Ishikawa (cell line): ENCODE measurements at regions not wholly inside any gene's neighbourhood (a gene's known extent, or its start where the extent isn't known, plus 50 kb on each side); places are given as distances from the start of the nearest gene placed in this dataset.

ENCODE experiments used
- CEBPB ChIP-seq: IDR thresholded peaks from 2 replicates; pipeline ENCODE4 v1.6.1; 2012
- CREB1 ChIP-seq: IDR thresholded peaks from 2 replicates; pipeline ENCODE4 v1.6.1; 2012; ENCODE audit warnings: low read depth
- EGR1 ChIP-seq: IDR thresholded peaks from 2 replicates; pipeline ENCODE4 v1.6.1; 2012
- EP300 ChIP-seq: IDR thresholded peaks from 2 replicates; pipeline ENCODE4 v1.6.1; 2012; ENCODE audit warnings: borderline replicate concordance
- FOXM1 ChIP-seq: IDR thresholded peaks from 2 replicates; pipeline ENCODE4 v1.6.1; 2012; ENCODE audit warnings: low read depth, borderline replicate concordance
- NFIC ChIP-seq: IDR thresholded peaks from 2 replicates; pipeline ENCODE4 v1.6.1; 2012
- RAD21 ChIP-seq: IDR thresholded peaks from 2 replicates; pipeline ENCODE4 v1.6.1; 2012; ENCODE audit warnings: low read depth
- REST ChIP-seq: IDR thresholded peaks from 2 replicates; pipeline ENCODE4 v1.6.1; 2012; ENCODE audit warnings: low read depth, mild to moderate bottlenecking
- TAF1 ChIP-seq: IDR thresholded peaks from 2 replicates; pipeline ENCODE4 v1.6.1; 2012; ENCODE audit warnings: low read depth, mild to moderate bottlenecking
- TCF12 ChIP-seq: IDR thresholded peaks from 2 replicates; pipeline ENCODE4 v1.6.1; 2012; ENCODE audit warnings: low read depth
- TEAD4 ChIP-seq: IDR thresholded peaks from 2 replicates; pipeline ENCODE4 v1.6.1; 2012
- USF1 ChIP-seq: IDR thresholded peaks from 2 replicates; pipeline ENCODE4 v1.6.1; 2012
- YY1 ChIP-seq: IDR thresholded peaks from 2 replicates; pipeline ENCODE4 v1.6.1; 2012; ENCODE audit warnings: low read depth
- ZBTB7A ChIP-seq: IDR thresholded peaks from 2 replicates; pipeline ENCODE4 v1.6.1; 2012; ENCODE audit warnings: low read depth
- TF ChIP-seq, protein P1 (sequence below): IDR thresholded peaks from 2 replicates; pipeline ENCODE4 v1.6.1; 2012

DNA sequence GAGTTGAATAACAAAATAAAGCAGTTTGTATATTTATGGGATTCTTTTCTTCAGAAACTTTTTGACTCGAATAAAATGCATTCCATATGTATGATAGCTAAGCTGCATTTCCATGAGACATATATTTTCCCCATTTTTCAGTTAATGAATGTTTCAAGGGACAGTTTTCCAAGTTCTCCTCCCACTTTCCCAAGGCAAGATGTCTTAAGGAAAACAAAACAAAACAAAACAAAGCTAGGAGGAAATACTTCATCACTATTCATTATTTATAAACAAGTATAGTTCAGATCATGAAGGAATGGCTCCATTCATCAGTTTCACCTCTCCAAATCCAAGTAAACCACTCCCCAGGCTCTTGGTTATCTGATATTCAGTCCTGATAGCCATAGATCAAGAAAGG is 261.0 kb downstream of the WDR11 start:
- TF ChIP-seq USF1: no peak
- no peak for TF ChIP-seq EGR1
- no peak for TF ChIP-seq RAD21
- no peak for TF ChIP-seq TAF1
- TF ChIP-seq REST: no peak
- TF ChIP-seq YY1: no peak
- no peak for TF ChIP-seq EP300
- no peak for TF ChIP-seq NFIC
- TF ChIP-seq FOXM1: no peak
- TF ChIP-seq, protein P1, sequence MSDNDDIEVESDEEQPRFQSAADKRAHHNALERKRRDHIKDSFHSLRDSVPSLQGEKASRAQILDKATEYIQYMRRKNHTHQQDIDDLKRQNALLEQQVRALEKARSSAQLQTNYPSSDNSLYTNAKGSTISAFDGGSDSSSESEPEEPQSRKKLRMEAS: no peak
- TF ChIP-seq CEBPB: no peak
- no peak for TF ChIP-seq TEAD4
- TF ChIP-seq TCF12: no peak
- no peak for TF ChIP-seq ZBTB7A
- TF ChIP-seq CREB1: no peak

GRCh38 chr10:121112579-121113384 is 261.6 kb downstream of the WDR11 start:
- TF ChIP-seq FOXM1 (peak; percentile 73), NFIC (peak; percentile 93), TEAD4 (peak; percentile 89), TAF1 (no peak), TCF12 (peak; percentile 97), ZBTB7A (0 out of 2 replicates have a peak, but pooled peaks have one; percentile 64), CREB1 (no peak), EGR1 (peak; percentile 72; the same call in 1 of the 2 replicates), YY1 (no peak), EP300 (peak; percentile 92), REST (no peak), USF1 (peak; percentile 52), RAD21 (no peak; the same call in 1 of the 2 replicates), CEBPB (peak; percentile 28; the same call in 1 of the 2 replicates)
- TF ChIP-seq, protein P1: peak; percentile 93

DNA sequence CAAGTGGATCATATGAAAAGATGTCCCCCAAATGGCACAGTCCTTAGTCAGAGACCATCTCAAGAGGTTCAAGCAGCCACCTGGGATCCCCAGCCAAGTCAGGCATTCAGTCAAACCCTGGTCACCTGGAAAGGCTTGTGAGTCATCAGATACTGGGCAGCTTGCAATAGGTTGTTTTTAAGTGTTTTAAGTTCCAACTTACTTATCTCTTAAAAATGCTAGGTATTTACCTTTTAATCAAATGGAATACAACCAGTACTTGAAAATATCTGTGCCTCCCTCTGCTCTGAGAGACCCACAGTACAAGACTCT is 262.2 kb downstream of the WDR11 start:
- 0 out of 2 replicates have a peak, but pooled peaks have one; percentile 32 for TF ChIP-seq YY1
- no peak for TF ChIP-seq CREB1
- no peak for TF ChIP-seq EGR1
- no peak for TF ChIP-seq TAF1
- TF ChIP-seq EP300: peak; percentile 85
- no peak for TF ChIP-seq RAD21
- peak; percentile 88 for TF ChIP-seq TEAD4
- peak; percentile 81 for TF ChIP-seq TCF12
- TF ChIP-seq, protein P1: no peak
- TF ChIP-seq NFIC: peak; percentile 81
- TF ChIP-seq USF1: no peak
- peak; percentile 71; the same call in 1 of the 2 replicates for TF ChIP-seq FOXM1

- TF ChIP-seq EP300 (no peak), CREB1 (no peak), TAF1 (no peak), TEAD4 (no peak), EGR1 (no peak), USF1 (no peak), TCF12 (no peak), NFIC (no peak), REST (no peak), YY1 (no peak), CEBPB (no peak), RAD21 (no peak), FOXM1 (no peak), ZBTB7A (no peak)
- TF ChIP-seq, protein P1: no peak
These were observed 262.7 kb downstream of the WDR11 start for GRCh38 chr10:121113911-121114310.
